IMR-90 (cell line): ENCODE measurements at regions not wholly inside any gene's neighbourhood (a gene's known extent, or its start where the extent isn't known, plus 50 kb on each side); places are given as distances from the start of the nearest gene placed in this dataset.

Experiments
- ATAC-seq: fragments of 200-7000 bp; cut with Tn5 transposase; 2 replicates; pipeline ENCODE4 v1.9.1; 2020; ENCODE audit warnings: low read depth, mild to moderate bottlenecking, moderate library complexity
- BruUV-seq: library from RNA; stranded (reverse); fragments of 400-500 nt; replicated peaks from 2 replicates; lab custom pipeline; 2021; lab: Mats Ljungman, UMichigan
- CTCF ChIA-PET: fragments of 300-600 bp; formaldehyde crosslinking; extraction: SDS; loops from one replicate; lab custom pipeline; 2021; ENCODE audit warnings: antibody characterized with exemption; lab: Yijun Ruan, JAX
- POLR2A ChIA-PET: fragments of 300-600 bp; sonication (Branson Sonifier 250); formaldehyde crosslinking; loops from one replicate; lab custom pipeline; 2022; ENCODE audit warnings: antibody characterized with exemption; ENCODE audit not compliant: unreplicated experiment; lab: Charles Lee
- DNase-seq: peaks from one replicate; pipeline ENCODE4 v3.0.0; 2013
- H2AFZ ChIP-seq: replicated peaks from 2 replicates; pipeline ENCODE3; 2013; ENCODE audit warnings: low read length, mild to moderate bottlenecking; ENCODE audit not compliant: poor library complexity
- H2AK5ac ChIP-seq: 2 replicates; pipeline ENCODE4 v1.6.1; 2013; ENCODE audit warnings: low read depth, low read length, inconsistent platforms
- H2AK9ac ChIP-seq: replicated peaks from 2 replicates; pipeline ENCODE3; 2013; ENCODE audit warnings: mild to moderate bottlenecking, low read depth, low read length, moderate library complexity; ENCODE audit not compliant: poor library complexity
- H2BK120ac ChIP-seq: 2 replicates; pipeline ENCODE4 v1.6.1; 2013; ENCODE audit warnings: low read depth, low read length, inconsistent platforms
- H2BK15ac ChIP-seq: 3 replicates; pipeline ENCODE4 v1.6.1; 2013; ENCODE audit warnings: low read depth, low read length, inconsistent platforms
- H2BK20ac ChIP-seq: 2 replicates; pipeline ENCODE4 v1.6.1; 2013; ENCODE audit warnings: low read depth, mild to moderate bottlenecking, inconsistent platforms, low read length, moderate library complexity
- H2BK5ac ChIP-seq: 2 replicates; pipeline ENCODE4 v1.6.1; 2013; ENCODE audit warnings: mild to moderate bottlenecking, low read depth, low read length, inconsistent platforms; ENCODE audit not compliant: poor library complexity, severe bottlenecking
- H3K14ac ChIP-seq: replicated peaks from 2 replicates; pipeline ENCODE4 v1.6.1; 2013; ENCODE audit warnings: low read depth, low read length, inconsistent platforms
- H3K18ac ChIP-seq: 2 replicates; pipeline ENCODE4 v1.6.1; 2013; ENCODE audit warnings: low read depth, low read length, control low read depth
- H3K23ac ChIP-seq: 2 replicates; pipeline ENCODE4 v1.6.1; 2013; ENCODE audit warnings: low read depth, low read length, inconsistent platforms
- H3K27ac ChIP-seq: 2 replicates; pipeline ENCODE4 v1.5.1; 2013; ENCODE audit warnings: mild to moderate bottlenecking, control low read depth, low read length; ENCODE audit not compliant: insufficient read depth
- H3K27me3 ChIP-seq: 2 replicates; pipeline ENCODE4 v1.6.1; 2013; ENCODE audit warnings: low read length; ENCODE audit not compliant: control insufficient read depth, insufficient read depth
- H3K36me3 ChIP-seq: 2 replicates; pipeline ENCODE4 v1.6.1; 2013; ENCODE audit warnings: low read length, mixed read lengths; ENCODE audit not compliant: control insufficient read depth, insufficient read depth
- H3K4ac ChIP-seq: 2 replicates; pipeline ENCODE4 v1.6.1; 2013; ENCODE audit warnings: low read depth, low read length, inconsistent platforms
- H3K4me1 ChIP-seq: 2 replicates; pipeline ENCODE4 v1.6.1; 2013; ENCODE audit warnings: low read length, mixed read lengths; ENCODE audit not compliant: control insufficient read depth, insufficient read depth
- H3K4me2 ChIP-seq: 2 replicates; pipeline ENCODE4 v1.6.1; 2013; ENCODE audit warnings: low read depth, mild to moderate bottlenecking, control low read depth, low read length, moderate library complexity
- H3K4me3 ChIP-seq: 2 replicates; pipeline ENCODE4 v1.5.1; 2013; ENCODE audit warnings: low read depth, mild to moderate bottlenecking, control low read depth, low read length, moderate library complexity; ENCODE audit not compliant: insufficient read depth
- H3K56ac ChIP-seq: 2 replicates; pipeline ENCODE4 v1.6.1; 2013; ENCODE audit warnings: low read length, inconsistent platforms; ENCODE audit not compliant: insufficient read depth; ENCODE audit errors: extremely low read depth
- H3K79me1 ChIP-seq, 2 experiments: 2 replicates each; pipeline ENCODE4 v1.6.1; 2013; ENCODE audit warnings: low read length in 2 of 2, inconsistent platforms in 1 of 2, low read depth in 1 of 2
- H3K9ac ChIP-seq: 2 replicates; pipeline ENCODE4 v1.6.1; 2013; ENCODE audit warnings: low read depth, low read length, control low read depth
- H3K9me1 ChIP-seq: 2 replicates; pipeline ENCODE4 v1.6.1; 2013; ENCODE audit warnings: low read length, inconsistent platforms; ENCODE audit not compliant: insufficient read depth
- H3K9me3 ChIP-seq: 2 replicates; pipeline ENCODE4 v1.6.1; 2013; ENCODE audit warnings: low read length; ENCODE audit not compliant: control insufficient read depth, insufficient read depth
- H4K20me1 ChIP-seq: 2 replicates; pipeline ENCODE4 v1.6.1; 2013; ENCODE audit warnings: low read length, inconsistent platforms; ENCODE audit not compliant: insufficient read depth
- H4K5ac ChIP-seq: 2 replicates; pipeline ENCODE4 v1.6.1; 2013; ENCODE audit warnings: mild to moderate bottlenecking, low read depth, low read length, control low read depth
- H4K8ac ChIP-seq, 2 experiments: 2 replicates each; pipeline ENCODE4 v1.6.1; 2013; ENCODE audit warnings: low read depth in 2 of 2, low read length in 2 of 2, control low read depth in 1 of 2, inconsistent platforms in 1 of 2
- H4K91ac ChIP-seq: 2 replicates; pipeline ENCODE4 v1.6.1; 2013; ENCODE audit warnings: low read depth, low read length, inconsistent platforms; ENCODE audit not compliant: insufficient read depth
- BHLHE40 ChIP-seq: fragments of 150-350 bp; IDR thresholded peaks from 2 replicates; pipeline ENCODE4 v1.6.1; 2016; ENCODE audit warnings: mild to moderate bottlenecking, low read depth, low read length
- CEBPB ChIP-seq: IDR thresholded peaks from 2 replicates; pipeline ENCODE4 v1.6.1; 2012; ENCODE audit warnings: low read depth, low read length, improper control_type of control experiment
- CHD1 ChIP-seq: IDR thresholded peaks from 2 replicates; pipeline ENCODE4 v1.6.1; 2012; ENCODE audit warnings: low read depth, low read length, improper control_type of control experiment
- FOS ChIP-seq: fragments of 150-350 bp; IDR thresholded peaks from 2 replicates; pipeline ENCODE4 v1.6.1; 2016; ENCODE audit warnings: low read depth, low read length
- MAFK ChIP-seq: IDR thresholded peaks from 2 replicates; pipeline ENCODE4 v1.6.1; 2012; ENCODE audit warnings: low read depth, low read length, improper control_type of control experiment
- MAZ ChIP-seq: IDR thresholded peaks from 2 replicates; pipeline ENCODE4 v1.6.1; 2012; ENCODE audit warnings: low read depth, mild to moderate bottlenecking, low read length, improper control_type of control experiment, moderate library complexity, borderline replicate concordance
- MXI1 ChIP-seq: IDR thresholded peaks from 2 replicates; pipeline ENCODE4 v1.6.1; 2012; ENCODE audit warnings: low read depth, mild to moderate bottlenecking, low read length, moderate library complexity, borderline replicate concordance
- NFE2L2 ChIP-seq: fragments of 150-350 bp; IDR thresholded peaks from 2 replicates; pipeline ENCODE4 v1.6.1; 2016; ENCODE audit warnings: low read depth, mild to moderate bottlenecking, low read length
- POLR2A ChIP-seq: IDR thresholded peaks from 2 replicates; pipeline ENCODE4 v1.6.1; 2012; ENCODE audit warnings: mild to moderate bottlenecking, low read depth, low read length
- RAD21 ChIP-seq: IDR thresholded peaks from 2 replicates; pipeline ENCODE4 v1.6.1; 2012; ENCODE audit warnings: low read length, improper control_type of control experiment
- RCOR1 ChIP-seq: IDR thresholded peaks from 2 replicates; pipeline ENCODE4 v1.6.1; 2012; ENCODE audit warnings: mild to moderate bottlenecking, low read length, improper control_type of control experiment; ENCODE audit not compliant: insufficient replicate concordance
- RFX5 ChIP-seq: IDR thresholded peaks from 2 replicates; pipeline ENCODE4 v1.8.0; 2012; ENCODE audit warnings: low read depth, mild to moderate bottlenecking, low read length, moderate library complexity
- SMC3 ChIP-seq: fragments of 150-350 bp; IDR thresholded peaks from 2 replicates; pipeline ENCODE4 v1.6.1; 2016; ENCODE audit warnings: low read depth, mild to moderate bottlenecking, antibody characterized with exemption, low read length, moderate library complexity
- WGBS, 2 experiments: methylation state at CpG; one replicate each; pipeline versions ENCODE4 v1.1.5 to v1.1.7; 2013; ENCODE audit warnings: missing lambda C conversion rate in 2 of 2; ENCODE audit not compliant: insufficient read length in 1 of 2; ENCODE audit errors: extremely low coverage in 2 of 2; 5-methylcytosine and 5-hydroxymethylcytosine counted together
- dilution Hi-C: fragments of 300-500 bp; cut with HindIII; formaldehyde crosslinking; loops from one replicate; pipeline ENCODE4 v1.14.3; 2018; ENCODE audit warnings: low sequenced_read_pairs; ENCODE audit not compliant: unreplicated experiment
- in situ Hi-C: fragments of 300-500 bp; cut with MboI; formaldehyde crosslinking; loops from 3 replicates; pipeline ENCODE4 v1.14.3; 2019; ENCODE audit warnings: low sequenced_read_pairs, inconsistent platforms, mixed read lengths
- intact Hi-C: fragments of 100-400 bp; cut with micrococcal nuclease; formaldehyde crosslinking; loops from 2 replicates; pipeline ENCODE4 v1.10.0; 2022
- TF ChIP-seq, protein P1 (sequence below): fragments of 150-350 bp; IDR thresholded peaks from 2 replicates; pipeline ENCODE4 v1.6.1; 2017; ENCODE audit warnings: mild to moderate bottlenecking, antibody characterized with exemption, low read length, low read depth
- TF ChIP-seq, protein P2 (sequence below): fragments of 150-350 bp; IDR thresholded peaks from 2 replicates; pipeline ENCODE4 v1.6.1; 2016; ENCODE audit warnings: low read depth, mild to moderate bottlenecking, low read length, moderate library complexity, borderline replicate concordance
- TF ChIP-seq, protein P3 (sequence below): conservative IDR thresholded peaks from 2 replicates; pipeline ENCODE4 v1.5.1; 2012; ENCODE audit warnings: mild to moderate bottlenecking, low read depth, low read length, improper control_type of control experiment

DNA sequence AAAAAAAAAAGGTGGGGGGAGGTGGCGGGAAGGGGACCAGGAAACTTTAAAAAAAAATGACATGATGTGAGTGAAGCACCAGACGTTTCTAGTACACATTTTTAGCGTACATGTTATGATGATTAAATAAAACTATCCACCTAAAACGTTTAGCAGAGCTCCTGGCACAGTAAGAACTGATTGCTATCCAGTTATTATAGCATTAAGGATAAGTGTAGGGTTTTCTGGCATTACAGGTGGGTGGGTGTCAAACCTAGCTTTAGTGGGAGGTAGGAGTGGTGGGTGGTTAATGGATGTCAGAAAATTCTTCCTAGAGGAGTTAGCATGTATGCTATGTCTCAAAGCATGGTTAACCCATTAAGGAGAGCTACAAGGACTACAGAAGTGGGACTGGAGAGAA lies 2329.5 kb downstream of the MAT2B start:
- no peak overlapping the region for H2BK20ac ChIP-seq
- DNase-seq, result no peak
- H2BK5ac ChIP-seq, result no peak overlapping the region
- H4K91ac ChIP-seq, result no peak overlapping the region
- intact Hi-C loops, result no loop called here
- ATAC-seq, result no peak
- H3K56ac ChIP-seq, result no peak overlapping the region
- no peaks in the 10 kb centered on the region for H3K79me1 ChIP-seq
- no peak overlapping the region for H2AFZ ChIP-seq
- H2BK15ac ChIP-seq, result no peak overlapping the region
- H3K9me3 ChIP-seq, result no peaks in the 10 kb centered on the region
- H3K27ac ChIP-seq, result no peak overlapping the region
- H2AK5ac ChIP-seq, result no peak overlapping the region
- H3K4me3 ChIP-seq, result no peak overlapping the region
- no peak overlapping the region for H3K18ac ChIP-seq
- TF ChIP-seq MXI1 (no peak), MAFK (no peak), MAZ (no peak), RAD21 (no peak), RFX5 (no peak), RCOR1 (no peak), BHLHE40 (no peak), POLR2A (no peak), SMC3 (no peak), FOS (no peak), CEBPB (no peak), NFE2L2 (no peak), CHD1 (no peak)
- TF ChIP-seq, protein P1, sequence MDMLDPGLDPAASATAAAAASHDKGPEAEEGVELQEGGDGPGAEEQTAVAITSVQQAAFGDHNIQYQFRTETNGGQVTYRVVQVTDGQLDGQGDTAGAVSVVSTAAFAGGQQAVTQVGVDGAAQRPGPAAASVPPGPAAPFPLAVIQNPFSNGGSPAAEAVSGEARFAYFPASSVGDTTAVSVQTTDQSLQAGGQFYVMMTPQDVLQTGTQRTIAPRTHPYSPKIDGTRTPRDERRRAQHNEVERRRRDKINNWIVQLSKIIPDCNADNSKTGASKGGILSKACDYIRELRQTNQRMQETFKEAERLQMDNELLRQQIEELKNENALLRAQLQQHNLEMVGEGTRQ, result no peak
- TF ChIP-seq, protein P2, sequence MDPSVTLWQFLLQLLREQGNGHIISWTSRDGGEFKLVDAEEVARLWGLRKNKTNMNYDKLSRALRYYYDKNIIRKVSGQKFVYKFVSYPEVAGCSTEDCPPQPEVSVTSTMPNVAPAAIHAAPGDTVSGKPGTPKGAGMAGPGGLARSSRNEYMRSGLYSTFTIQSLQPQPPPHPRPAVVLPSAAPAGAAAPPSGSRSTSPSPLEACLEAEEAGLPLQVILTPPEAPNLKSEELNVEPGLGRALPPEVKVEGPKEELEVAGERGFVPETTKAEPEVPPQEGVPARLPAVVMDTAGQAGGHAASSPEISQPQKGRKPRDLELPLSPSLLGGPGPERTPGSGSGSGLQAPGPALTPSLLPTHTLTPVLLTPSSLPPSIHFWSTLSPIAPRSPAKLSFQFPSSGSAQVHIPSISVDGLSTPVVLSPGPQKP, result no peak
- TF ChIP-seq, protein P3, sequence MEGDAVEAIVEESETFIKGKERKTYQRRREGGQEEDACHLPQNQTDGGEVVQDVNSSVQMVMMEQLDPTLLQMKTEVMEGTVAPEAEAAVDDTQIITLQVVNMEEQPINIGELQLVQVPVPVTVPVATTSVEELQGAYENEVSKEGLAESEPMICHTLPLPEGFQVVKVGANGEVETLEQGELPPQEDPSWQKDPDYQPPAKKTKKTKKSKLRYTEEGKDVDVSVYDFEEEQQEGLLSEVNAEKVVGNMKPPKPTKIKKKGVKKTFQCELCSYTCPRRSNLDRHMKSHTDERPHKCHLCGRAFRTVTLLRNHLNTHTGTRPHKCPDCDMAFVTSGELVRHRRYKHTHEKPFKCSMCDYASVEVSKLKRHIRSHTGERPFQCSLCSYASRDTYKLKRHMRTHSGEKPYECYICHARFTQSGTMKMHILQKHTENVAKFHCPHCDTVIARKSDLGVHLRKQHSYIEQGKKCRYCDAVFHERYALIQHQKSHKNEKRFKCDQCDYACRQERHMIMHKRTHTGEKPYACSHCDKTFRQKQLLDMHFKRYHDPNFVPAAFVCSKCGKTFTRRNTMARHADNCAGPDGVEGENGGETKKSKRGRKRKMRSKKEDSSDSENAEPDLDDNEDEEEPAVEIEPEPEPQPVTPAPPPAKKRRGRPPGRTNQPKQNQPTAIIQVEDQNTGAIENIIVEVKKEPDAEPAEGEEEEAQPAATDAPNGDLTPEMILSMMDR, result no peak
- H2AK9ac ChIP-seq, result no peak overlapping the region
- no peak overlapping the region for H2BK120ac ChIP-seq
- no peak overlapping the region for H4K8ac ChIP-seq
- in situ Hi-C loops, result no loop called here
- H3K4me2 ChIP-seq, result no peak overlapping the region
- H3K9me1 ChIP-seq, result no peaks in the 10 kb centered on the region
- H4K5ac ChIP-seq, result no peak overlapping the region
- H4K20me1 ChIP-seq, result no peaks in the 10 kb centered on the region
- ChIA-PET CTCF (no interaction called here), POLR2A (no interaction called here)
- no peaks in the 10 kb centered on the region for H3K27me3 ChIP-seq
- H3K4ac ChIP-seq, result no peak overlapping the region
- H3K9ac ChIP-seq, result no peak overlapping the region
- dilution Hi-C loops, result no loop called here
- no TSS peak for BruUV-seq
- no peak overlapping the region for H3K14ac ChIP-seq
- H3K36me3 ChIP-seq, result no peaks in the 10 kb centered on the region
- WGBS, 2 experiments, result no CpG with 5 or more reads among the region's 4 CpGs
- no peak overlapping the region for H3K23ac ChIP-seq
- no peaks in the 10 kb centered on the region for H3K4me1 ChIP-seq
